Fibroblast of pulmonary artery (primary cell): ENCODE measurements at regions not wholly inside any gene's neighbourhood (a gene's known extent, or its start where the extent isn't known, plus 50 kb on each side); places are given as distances from the start of the nearest gene placed in this dataset.

Experiments used
- DNase-seq: peaks from one replicate; pipeline ENCODE4 v3.0.0-alpha.2; 2010; ENCODE audit warnings: low read depth
- H3K4me3 ChIP-seq: replicated peaks from 2 replicates; pipeline ENCODE4 v1.5.1; 2011; ENCODE audit warnings: low read depth, mild to moderate bottlenecking, control low read depth, low read length, moderate library complexity
- CTCF ChIP-seq: IDR thresholded peaks from 2 replicates; pipeline ENCODE4 v1.5.1; 2011; ENCODE audit warnings: mild to moderate bottlenecking, control low read depth, low read length, inconsistent platforms; ENCODE audit errors: missing control alignments

GRCh38 chr2:21461754-21462240, 338.0 kb downstream of the TDRD15 start:
- DNase-seq: no peak
- no peak overlapping the region for H3K4me3 ChIP-seq
- TF ChIP-seq CTCF: no peak

GRCh38 chr2:21466341-21466927, 342.7 kb downstream of the TDRD15 start:
- no peak overlapping the region for H3K4me3 ChIP-seq
- no peak for TF ChIP-seq CTCF
- DNase-seq: no peak

DNA sequence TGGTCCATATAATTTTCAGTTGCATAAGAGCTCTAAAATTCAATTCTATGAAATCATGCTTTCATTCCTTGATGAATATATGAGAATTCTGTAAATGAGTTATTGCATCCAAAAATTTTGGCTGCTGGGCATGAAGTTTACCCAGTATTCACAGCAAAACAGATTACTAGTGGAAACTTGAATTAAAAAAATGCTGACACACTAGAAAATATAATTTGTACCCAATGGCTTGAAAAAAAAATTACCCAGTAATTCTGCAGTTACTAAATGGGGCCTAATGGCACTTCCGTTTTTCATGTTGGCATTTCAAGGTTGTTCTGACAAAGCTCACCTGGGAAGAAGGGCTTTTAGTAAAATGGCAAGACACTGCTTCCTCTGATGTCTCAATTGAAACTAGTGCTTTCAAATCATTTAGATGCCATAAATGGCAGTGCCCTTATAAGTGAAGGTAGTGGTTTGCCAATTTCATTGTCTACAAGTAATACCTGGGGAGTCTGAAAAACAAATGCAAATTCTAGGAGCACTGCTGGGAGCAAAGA, 343.6 kb downstream of the TDRD15 start:
- H3K4me3 ChIP-seq: no peak overlapping the region
- DNase-seq: no peak
- TF ChIP-seq CTCF: no peak

GRCh38 chr2:21467910-21468309, 344.1 kb downstream of the TDRD15 start:
- H3K4me3 ChIP-seq: no peak overlapping the region
- no peak for TF ChIP-seq CTCF
- no peak for DNase-seq

DNA sequence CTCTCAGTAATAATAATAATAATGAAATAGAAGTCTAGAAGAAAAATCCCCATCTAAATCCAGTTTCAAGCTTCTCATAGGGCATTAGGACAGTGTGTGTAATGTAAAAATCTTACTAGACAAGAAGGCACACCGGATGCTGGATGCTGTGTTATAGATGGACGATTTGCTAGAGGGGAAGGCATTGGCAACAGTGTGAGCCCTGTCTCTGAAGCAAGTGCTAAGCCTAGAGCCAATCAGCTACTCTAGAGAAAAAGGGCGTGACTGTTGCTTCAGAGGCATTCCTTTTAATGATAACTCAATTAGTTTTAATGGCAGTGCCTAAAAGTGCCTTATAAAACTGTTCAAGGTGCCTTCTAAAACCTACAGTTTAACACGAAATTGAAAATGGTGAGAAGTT, 344.9 kb downstream of the TDRD15 start:
- no peak for DNase-seq
- TF ChIP-seq CTCF: no peak
- no peak overlapping the region for H3K4me3 ChIP-seq

DNA sequence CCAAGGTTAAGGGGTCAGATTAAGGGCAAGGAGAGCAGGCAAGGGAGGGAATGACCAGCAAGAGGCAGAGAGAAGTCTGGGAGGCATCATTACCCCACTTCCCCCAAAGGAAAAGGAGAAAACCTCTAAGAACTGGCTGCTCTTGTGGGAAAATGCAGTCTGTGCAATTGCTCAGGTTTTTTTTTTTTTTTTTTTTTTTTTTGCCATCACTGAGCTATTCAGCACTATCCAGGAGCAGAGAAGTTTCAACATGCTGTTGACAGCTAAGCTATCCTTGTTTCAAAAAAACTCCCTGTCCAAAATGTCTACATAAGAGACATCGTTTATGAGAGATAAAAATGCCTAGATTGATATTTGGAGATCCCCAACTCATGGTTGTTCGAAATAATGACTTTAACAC, 345.4 kb downstream of the TDRD15 start:
- no peak for TF ChIP-seq CTCF
- no peak overlapping the region for H3K4me3 ChIP-seq
- DNase-seq: no peak

DNA sequence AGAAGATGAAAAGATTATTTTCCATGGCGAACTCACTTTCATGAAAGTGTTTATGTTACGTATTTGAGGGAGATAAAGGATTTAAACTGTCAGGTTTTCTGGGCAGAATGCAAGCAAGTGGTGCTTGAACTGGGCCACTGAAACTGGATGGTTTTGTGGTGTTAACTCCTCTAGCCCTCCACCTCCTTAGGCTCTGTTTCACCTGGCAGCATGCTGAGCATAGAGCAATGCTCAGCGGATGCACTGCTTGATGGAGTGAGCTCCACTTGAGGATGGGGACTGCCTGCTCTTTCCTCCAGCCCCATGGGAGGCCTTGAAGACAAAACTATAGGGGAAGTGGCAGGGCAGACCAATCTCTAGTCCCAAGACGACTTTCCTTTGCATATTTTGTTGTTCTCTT, 345.8 kb downstream of the TDRD15 start:
- H3K4me3 ChIP-seq: no peak overlapping the region
- DNase-seq: no peak
- no peak for TF ChIP-seq CTCF
